SK-N-SH (cell line): ENCODE measurements at regions not wholly inside any gene's neighbourhood (a gene's known extent, or its start where the extent isn't known, plus 50 kb on each side); places are given as distances from the start of the nearest gene placed in this dataset.

Source experiments
- CTCF ChIA-PET: fragments of 300-600, 350-600 bp; formaldehyde crosslinking; extraction: SDS; loops from one replicate; lab custom pipeline; 2021; lab: Yijun Ruan, JAX
- POLR2A ChIA-PET: fragments of 350-600 bp; sonication (Branson Sonifier 250); formaldehyde crosslinking; extraction: SDS; loops from one replicate; lab custom pipeline; 2020; ENCODE audit warnings: antibody characterized with exemption, inconsistent platforms; lab: Yijun Ruan, JAX
- DNase-seq: peaks from one replicate; pipeline ENCODE4 v3.0.0; 2012
- H2AFZ ChIP-seq: fragments of 200-600 bp; sonication (generic); 2 replicates; pipeline ENCODE4 v1.8.1; 2016; ENCODE audit warnings: antibody characterized with exemption, mild to moderate bottlenecking, low read depth
- H3F3A ChIP-seq: fragments of 200-600 bp; sonication (generic); replicated peaks from 2 replicates; pipeline ENCODE3; 2016; ENCODE audit warnings: antibody characterized with exemption, mild to moderate bottlenecking; ENCODE audit not compliant: insufficient read depth
- H3K27ac ChIP-seq, 2 experiments: fragments of 200-500 bp in 1 of 2; fragments of 200-600 bp in 1 of 2; sonication (Bioruptor generic) in 1 of 2; sonication (generic), shearing (Covaris generic) in 1 of 2; 2 replicates each; pipeline versions ENCODE4 v1.5.1 to v1.6.1; 2014 to 2016; ENCODE audit warnings: low read depth in 2 of 2, inconsistent platforms in 1 of 2, low read length in 1 of 2, mild to moderate bottlenecking in 1 of 2, mixed read lengths in 1 of 2
- H3K27me3 ChIP-seq: fragments of 200-600 bp; sonication (generic), shearing (Covaris generic); 2 replicates; pipeline ENCODE4 v1.6.1; 2016; ENCODE audit warnings: mixed run types; ENCODE audit not compliant: insufficient read depth
- H3K36me3 ChIP-seq, 2 experiments: fragments of 200-500 bp in 1 of 2; fragments of 200-600 bp in 1 of 2; sonication (Bioruptor generic) in 1 of 2; sonication (generic) in 1 of 2; replicated peaks in 1 of 2; 2 replicates each; pipeline versions ENCODE3 to v1.5.1; 2014 to 2016; ENCODE audit warnings: low read length in 1 of 2, mild to moderate bottlenecking in 1 of 2; ENCODE audit not compliant: insufficient read depth in 2 of 2, control insufficient read depth in 1 of 2
- H3K4me1 ChIP-seq, 2 experiments: fragments of 200-500 bp in 1 of 2; fragments of 200-600 bp in 1 of 2; sonication (Bioruptor generic) in 1 of 2; sonication (generic), shearing (Covaris generic) in 1 of 2; 2 replicates each; pipeline versions ENCODE4 v1.5.1 to v1.6.1; 2014 to 2016; ENCODE audit warnings: low read depth in 1 of 2, low read length in 1 of 2, mixed run types in 1 of 2; ENCODE audit not compliant: insufficient read depth in 2 of 2, control insufficient read depth in 1 of 2
- H3K4me2 ChIP-seq: fragments of 200-600 bp; sonication (generic), shearing (Covaris generic); 2 replicates; pipeline ENCODE4 v1.6.1; 2017; ENCODE audit warnings: mixed run types
- H3K4me3 ChIP-seq, 2 experiments: fragments of 200-500 bp in 1 of 2; fragments of 200-600 bp in 1 of 2; sonication (Bioruptor generic) in 1 of 2; sonication (generic), shearing (Covaris generic) in 1 of 2; 2 replicates each; pipeline versions ENCODE4 v1.5.1 to v1.8.1; 2014 to 2016; ENCODE audit warnings: low read depth in 2 of 2, inconsistent platforms in 1 of 2, low read length in 1 of 2, mild to moderate bottlenecking in 1 of 2, mixed read lengths in 1 of 2, moderate library complexity in 1 of 2
- H3K79me2 ChIP-seq: fragments of 200-600 bp; sonication (generic); 2 replicates; pipeline ENCODE4 v1.8.1; 2017; ENCODE audit warnings: mild to moderate bottlenecking; ENCODE audit not compliant: insufficient read depth
- H3K9ac ChIP-seq: fragments of 200-600 bp; sonication (generic); 2 replicates; pipeline ENCODE4 v1.6.1; 2017; ENCODE audit warnings: mixed run types
- H3K9me2 ChIP-seq: fragments of 200-600 bp; sonication (generic); 2 replicates; pipeline ENCODE4 v1.6.1; 2017; ENCODE audit warnings: mixed run types
- H3K9me3 ChIP-seq: fragments of 200-600 bp; sonication (generic); 2 replicates; pipeline ENCODE4 v1.6.1; 2017; ENCODE audit warnings: mixed run types, mild to moderate bottlenecking, moderate library complexity
- H4K20me1 ChIP-seq: fragments of 200-600 bp; sonication (generic); 2 replicates; pipeline ENCODE4 v1.6.1; 2017; ENCODE audit warnings: mild to moderate bottlenecking, mixed run types; ENCODE audit not compliant: insufficient read depth
- EP300 ChIP-seq, 2 experiments: IDR thresholded peaks; 2 replicates each; pipeline versions ENCODE4 v1.4.0 to v1.6.1; 2012; ENCODE audit warnings: borderline replicate concordance in 1 of 2, low read depth in 1 of 2, low read length in 1 of 2
- FOSL2 ChIP-seq: IDR thresholded peaks from 2 replicates; pipeline ENCODE4 v1.4.0; 2012; ENCODE audit warnings: low read depth, mild to moderate bottlenecking, moderate library complexity, borderline replicate concordance
- FOXM1 ChIP-seq: IDR thresholded peaks from 2 replicates; pipeline ENCODE4 v1.4.0; 2012; ENCODE audit warnings: low read depth, mild to moderate bottlenecking
- GATA2 ChIP-seq: sonication (generic); formaldehyde crosslinking; IDR thresholded peaks from 2 replicates; pipeline ENCODE4 v1.5.0; 2020; ENCODE audit warnings: mild to moderate bottlenecking, missing genetic modification reagents
- JUND ChIP-seq: IDR thresholded peaks from 2 replicates; pipeline ENCODE4 v1.4.0; 2012
- MEF2A ChIP-seq: IDR thresholded peaks from 2 replicates; pipeline ENCODE4 v1.4.0; 2012; ENCODE audit warnings: low read depth, borderline replicate concordance
- MXI1 ChIP-seq: IDR thresholded peaks from 2 replicates; pipeline ENCODE4 v1.6.1; 2012; ENCODE audit warnings: mild to moderate bottlenecking, low read depth, low read length, improper control_type of control experiment
- POLR2AphosphoS5 ChIP-seq: IDR thresholded peaks from 2 replicates; pipeline ENCODE4 v1.6.1; 2012; ENCODE audit warnings: low read depth, low read length
- RAD21 ChIP-seq: IDR thresholded peaks from 2 replicates; pipeline ENCODE4 v1.6.1; 2012; ENCODE audit warnings: mild to moderate bottlenecking, low read length
- RFX5 ChIP-seq: IDR thresholded peaks from 2 replicates; pipeline ENCODE4 v1.6.1; 2012; ENCODE audit warnings: mild to moderate bottlenecking, improper control_type of control experiment, low read length
- YY1 ChIP-seq: IDR thresholded peaks from 2 replicates; pipeline ENCODE4 v1.4.0; 2012; ENCODE audit warnings: low read depth, mild to moderate bottlenecking
- WGBS: methylation state at CpG from one replicate; pipeline ENCODE4 v1.1.6; 2017; ENCODE audit warnings: low lambda C conversion rate; 5-methylcytosine and 5-hydroxymethylcytosine counted together
- TF ChIP-seq, protein P1 (sequence below): IDR thresholded peaks from 2 replicates; pipeline ENCODE4 v1.6.1; 2012; ENCODE audit warnings: mild to moderate bottlenecking, low read depth, low read length, moderate library complexity
- TF ChIP-seq, protein P2 (sequence below): IDR thresholded peaks from 2 replicates; pipeline ENCODE4 v1.4.0; 2012; ENCODE audit warnings: low read depth, borderline replicate concordance
- TF ChIP-seq, protein P3 (sequence below): fragments of 150-350 bp; IDR thresholded peaks from 2 replicates; pipeline ENCODE4 v1.6.1; 2017; ENCODE audit warnings: antibody characterized with exemption, low read length, low read depth, borderline replicate concordance
- TF ChIP-seq, protein P4 (sequence below): IDR thresholded peaks from 2 replicates; pipeline ENCODE4 v1.4.0; 2012; ENCODE audit warnings: low read depth, borderline replicate concordance
- TF ChIP-seq, protein P5 (sequence below): fragments of 150-350 bp; IDR thresholded peaks from 2 replicates; pipeline ENCODE4 v1.6.1; 2016; ENCODE audit warnings: mild to moderate bottlenecking, low read depth, low read length

DNA sequence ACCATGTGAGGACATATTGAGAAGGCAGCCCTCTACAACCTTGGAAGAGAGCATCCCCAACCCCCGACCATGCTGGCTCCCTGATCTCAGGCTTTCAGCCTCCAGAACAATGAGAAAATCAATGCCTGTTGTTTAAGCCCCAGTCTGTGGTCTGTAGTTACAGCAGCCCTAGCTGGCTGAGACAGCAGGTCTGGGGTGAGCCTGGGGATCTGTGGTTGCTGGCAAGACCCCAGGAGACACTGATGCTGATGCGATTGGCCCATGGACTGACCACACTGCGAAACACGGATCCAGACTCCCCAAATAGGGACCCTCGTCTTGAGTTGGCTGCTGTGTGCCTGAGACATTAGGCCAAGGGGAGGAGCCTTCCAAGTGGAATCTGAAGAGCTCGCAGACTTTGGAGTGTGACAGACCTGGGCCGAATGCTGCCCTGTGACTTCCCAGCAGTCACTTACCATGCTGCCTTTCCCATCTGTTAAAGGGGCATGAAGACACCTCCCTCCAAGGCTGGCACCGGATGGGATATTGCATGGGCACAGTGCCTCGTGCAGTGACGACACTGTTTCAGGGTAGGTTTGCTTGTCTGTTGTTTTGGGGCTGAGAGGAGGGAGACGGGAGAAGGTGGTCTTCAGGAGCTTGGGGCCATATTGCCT is 147.8 kb upstream of the RPL38 start:
- POLR2A ChIA-PET = no interaction called here

More for the DNA sequence above, 147.8 kb upstream of the RPL38 start:
- Histone ChIP-seq H3K4me1 (peaks cover 0 to 11% of the 10 kb centered on the region in 2 experiments; a peak in 1 of 4 replicates), H3K9me2 (no peaks in the 10 kb centered on the region), H3K9me3 (no peaks in the 10 kb centered on the region), H3K4me3 (no peak overlapping the region), H3K79me2 (no peaks in the 10 kb centered on the region), H2AFZ (no peak overlapping the region), H3K27ac (no peak overlapping the region), H4K20me1 (no peaks in the 10 kb centered on the region), H3F3A (no peaks in the 10 kb centered on the region), H3K36me3 (no peaks in the 10 kb centered on the region), H3K9ac (no peak overlapping the region), H3K27me3 (no peaks in the 10 kb centered on the region), H3K4me2 (no peak overlapping the region)
- 44% methylated on average over 11 of the region's 11 CpGs for WGBS
- TF ChIP-seq GATA2 (CRISPR knock-in tag) (no peak), EP300 (IDR thresholded peaks at IDR 0.05; ENCODE audit: borderline replicate concordance in 1 of 2, low read depth in 1 of 2, low read length in 1 of 2) (no peak), RFX5 (no peak), RAD21 (no peak), FOSL2 (no peak), MXI1 (no peak), JUND (no peak), YY1 (no peak), FOXM1 (no peak), POLR2AphosphoS5 (no peak), MEF2A (no peak)
- TF ChIP-seq, protein P1, sequence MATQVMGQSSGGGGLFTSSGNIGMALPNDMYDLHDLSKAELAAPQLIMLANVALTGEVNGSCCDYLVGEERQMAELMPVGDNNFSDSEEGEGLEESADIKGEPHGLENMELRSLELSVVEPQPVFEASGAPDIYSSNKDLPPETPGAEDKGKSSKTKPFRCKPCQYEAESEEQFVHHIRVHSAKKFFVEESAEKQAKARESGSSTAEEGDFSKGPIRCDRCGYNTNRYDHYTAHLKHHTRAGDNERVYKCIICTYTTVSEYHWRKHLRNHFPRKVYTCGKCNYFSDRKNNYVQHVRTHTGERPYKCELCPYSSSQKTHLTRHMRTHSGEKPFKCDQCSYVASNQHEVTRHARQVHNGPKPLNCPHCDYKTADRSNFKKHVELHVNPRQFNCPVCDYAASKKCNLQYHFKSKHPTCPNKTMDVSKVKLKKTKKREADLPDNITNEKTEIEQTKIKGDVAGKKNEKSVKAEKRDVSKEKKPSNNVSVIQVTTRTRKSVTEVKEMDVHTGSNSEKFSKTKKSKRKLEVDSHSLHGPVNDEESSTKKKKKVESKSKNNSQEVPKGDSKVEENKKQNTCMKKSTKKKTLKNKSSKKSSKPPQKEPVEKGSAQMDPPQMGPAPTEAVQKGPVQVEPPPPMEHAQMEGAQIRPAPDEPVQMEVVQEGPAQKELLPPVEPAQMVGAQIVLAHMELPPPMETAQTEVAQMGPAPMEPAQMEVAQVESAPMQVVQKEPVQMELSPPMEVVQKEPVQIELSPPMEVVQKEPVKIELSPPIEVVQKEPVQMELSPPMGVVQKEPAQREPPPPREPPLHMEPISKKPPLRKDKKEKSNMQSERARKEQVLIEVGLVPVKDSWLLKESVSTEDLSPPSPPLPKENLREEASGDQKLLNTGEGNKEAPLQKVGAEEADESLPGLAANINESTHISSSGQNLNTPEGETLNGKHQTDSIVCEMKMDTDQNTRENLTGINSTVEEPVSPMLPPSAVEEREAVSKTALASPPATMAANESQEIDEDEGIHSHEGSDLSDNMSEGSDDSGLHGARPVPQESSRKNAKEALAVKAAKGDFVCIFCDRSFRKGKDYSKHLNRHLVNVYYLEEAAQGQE = no peak
- TF ChIP-seq, protein P2, sequence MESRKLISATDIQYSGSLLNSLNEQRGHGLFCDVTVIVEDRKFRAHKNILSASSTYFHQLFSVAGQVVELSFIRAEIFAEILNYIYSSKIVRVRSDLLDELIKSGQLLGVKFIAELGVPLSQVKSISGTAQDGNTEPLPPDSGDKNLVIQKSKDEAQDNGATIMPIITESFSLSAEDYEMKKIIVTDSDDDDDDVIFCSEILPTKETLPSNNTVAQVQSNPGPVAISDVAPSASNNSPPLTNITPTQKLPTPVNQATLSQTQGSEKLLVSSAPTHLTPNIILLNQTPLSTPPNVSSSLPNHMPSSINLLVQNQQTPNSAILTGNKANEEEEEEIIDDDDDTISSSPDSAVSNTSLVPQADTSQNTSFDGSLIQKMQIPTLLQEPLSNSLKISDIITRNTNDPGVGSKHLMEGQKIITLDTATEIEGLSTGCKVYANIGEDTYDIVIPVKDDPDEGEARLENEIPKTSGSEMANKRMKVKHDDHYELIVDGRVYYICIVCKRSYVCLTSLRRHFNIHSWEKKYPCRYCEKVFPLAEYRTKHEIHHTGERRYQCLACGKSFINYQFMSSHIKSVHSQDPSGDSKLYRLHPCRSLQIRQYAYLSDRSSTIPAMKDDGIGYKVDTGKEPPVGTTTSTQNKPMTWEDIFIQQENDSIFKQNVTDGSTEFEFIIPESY = no peak
- TF ChIP-seq, protein P3, sequence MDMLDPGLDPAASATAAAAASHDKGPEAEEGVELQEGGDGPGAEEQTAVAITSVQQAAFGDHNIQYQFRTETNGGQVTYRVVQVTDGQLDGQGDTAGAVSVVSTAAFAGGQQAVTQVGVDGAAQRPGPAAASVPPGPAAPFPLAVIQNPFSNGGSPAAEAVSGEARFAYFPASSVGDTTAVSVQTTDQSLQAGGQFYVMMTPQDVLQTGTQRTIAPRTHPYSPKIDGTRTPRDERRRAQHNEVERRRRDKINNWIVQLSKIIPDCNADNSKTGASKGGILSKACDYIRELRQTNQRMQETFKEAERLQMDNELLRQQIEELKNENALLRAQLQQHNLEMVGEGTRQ = no peak
- TF ChIP-seq, protein P4, sequence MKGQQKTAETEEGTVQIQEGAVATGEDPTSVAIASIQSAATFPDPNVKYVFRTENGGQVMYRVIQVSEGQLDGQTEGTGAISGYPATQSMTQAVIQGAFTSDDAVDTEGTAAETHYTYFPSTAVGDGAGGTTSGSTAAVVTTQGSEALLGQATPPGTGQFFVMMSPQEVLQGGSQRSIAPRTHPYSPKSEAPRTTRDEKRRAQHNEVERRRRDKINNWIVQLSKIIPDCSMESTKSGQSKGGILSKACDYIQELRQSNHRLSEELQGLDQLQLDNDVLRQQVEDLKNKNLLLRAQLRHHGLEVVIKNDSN = no peak
- TF ChIP-seq, protein P5, sequence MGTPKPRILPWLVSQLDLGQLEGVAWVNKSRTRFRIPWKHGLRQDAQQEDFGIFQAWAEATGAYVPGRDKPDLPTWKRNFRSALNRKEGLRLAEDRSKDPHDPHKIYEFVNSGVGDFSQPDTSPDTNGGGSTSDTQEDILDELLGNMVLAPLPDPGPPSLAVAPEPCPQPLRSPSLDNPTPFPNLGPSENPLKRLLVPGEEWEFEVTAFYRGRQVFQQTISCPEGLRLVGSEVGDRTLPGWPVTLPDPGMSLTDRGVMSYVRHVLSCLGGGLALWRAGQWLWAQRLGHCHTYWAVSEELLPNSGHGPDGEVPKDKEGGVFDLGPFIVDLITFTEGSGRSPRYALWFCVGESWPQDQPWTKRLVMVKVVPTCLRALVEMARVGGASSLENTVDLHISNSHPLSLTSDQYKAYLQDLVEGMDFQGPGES = no peak
- DNase-seq = no peak
- CTCF ChIA-PET = interaction anchor here (0.7 to 2.0 kb wide), 2 partner anchors 15 to 57 kb away, joined by 3 to 4 read pairs; no protein-coding TSS in a partner anchor
